ENCODE measurements at regions not wholly inside any gene's neighbourhood (a gene's known extent, or its start where the extent isn't known, plus 50 kb on each side); places are given as distances from the start of the nearest gene placed in this dataset.
A peak's percentile ranks its signal among the peaks of the same experiment; 100 is the strongest.

DNA sequence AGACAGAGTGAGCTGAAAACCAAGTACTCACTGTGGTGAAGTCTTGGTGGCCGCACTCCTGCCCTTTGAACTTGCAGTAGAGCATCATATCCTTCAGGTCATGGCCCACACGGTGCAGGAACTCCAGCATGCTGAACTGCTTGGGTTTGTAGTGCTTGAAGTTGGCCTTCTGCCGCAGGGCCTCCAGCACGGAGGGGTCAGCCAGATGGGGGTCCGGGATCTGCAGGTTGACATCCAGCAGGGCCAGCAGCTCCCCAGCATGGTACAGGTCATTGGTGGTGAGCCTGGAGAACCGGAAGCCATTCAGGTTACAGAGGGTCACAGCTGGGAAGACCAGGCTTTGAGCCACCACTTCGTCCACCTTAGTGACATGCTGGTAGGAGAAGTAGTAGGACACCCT is 99.1 kb upstream of the CCL2 start:
- H3K4me1 ChIP-seq (ENCODE audit: insufficient read depth, insufficient read length) = peaks cover 16% of the 10 kb centered on the region
- H3K9ac ChIP-seq (ENCODE audit: insufficient read length, low read depth) = no peak overlapping the region
- no peaks in the 10 kb centered on the region for H3K36me3 ChIP-seq (ENCODE audit: insufficient read depth, insufficient read length, low read length)
- no peaks in the 10 kb centered on the region for H3K9me3 ChIP-seq (ENCODE audit: insufficient read depth, low read length)
- TF ChIP-seq ZNF274 (IDR thresholded peaks at IDR 0.05; ENCODE audit: low read depth, low read length) = no peak
- no peak for TF ChIP-seq SUZ12 (IDR thresholded peaks at IDR 0.05; ENCODE audit: extremely low read depth, insufficient read depth, insufficient read length)
- no peak for TF ChIP-seq YY1 (IDR thresholded peaks at IDR 0.05; ENCODE audit: insufficient read depth, insufficient read length)
- H3K4me3 ChIP-seq (ENCODE audit: insufficient read length, low read depth) = no peak overlapping the region
- peaks cover 19% of the 10 kb centered on the region for H3K27me3 ChIP-seq (ENCODE audit: insufficient read depth, insufficient read length)
- DNase-seq (ENCODE audit: low read depth, low spot score) = no peak

DNA sequence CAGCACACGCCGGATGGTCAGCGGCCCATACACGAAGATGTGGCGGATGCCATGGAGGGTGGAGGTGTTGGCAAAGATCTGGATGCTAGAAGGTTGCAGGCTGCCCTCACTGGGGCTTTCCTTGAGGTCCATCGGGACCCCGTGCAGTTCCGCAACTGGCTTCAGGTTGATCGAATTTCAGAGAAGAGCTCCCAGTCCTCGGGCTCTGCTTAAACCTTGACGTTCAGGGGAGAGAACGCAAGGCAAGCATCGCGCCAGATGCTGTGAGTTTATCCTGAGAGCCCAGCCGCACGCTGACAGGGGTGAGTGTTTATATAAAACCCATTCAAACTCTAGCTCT is 98.7 kb upstream of the CCL2 start:
- no peak for DNase-seq (ENCODE audit: low read depth, low spot score)
- Histone ChIP-seq H3K9ac (ENCODE audit: insufficient read length, low read depth) (peak overlapping the region; percentile 72), H3K4me1 (ENCODE audit: insufficient read depth, insufficient read length) (peaks cover 16% of the 10 kb centered on the region), H3K27me3 (ENCODE audit: insufficient read depth, insufficient read length) (peaks cover 19% of the 10 kb centered on the region), H3K36me3 (ENCODE audit: insufficient read depth, insufficient read length, low read length) (no peaks in the 10 kb centered on the region), H3K4me3 (ENCODE audit: insufficient read length, low read depth) (peak overlapping the region; percentile 44), H3K9me3 (ENCODE audit: insufficient read depth, low read length) (no peaks in the 10 kb centered on the region)
- TF ChIP-seq SUZ12 (IDR thresholded peaks at IDR 0.05; ENCODE audit: extremely low read depth, insufficient read depth, insufficient read length) = no peak
- TF ChIP-seq YY1 (IDR thresholded peaks at IDR 0.05; ENCODE audit: insufficient read depth, insufficient read length) = no peak
- no peak for TF ChIP-seq ZNF274 (IDR thresholded peaks at IDR 0.05; ENCODE audit: low read depth, low read length)

DNA sequence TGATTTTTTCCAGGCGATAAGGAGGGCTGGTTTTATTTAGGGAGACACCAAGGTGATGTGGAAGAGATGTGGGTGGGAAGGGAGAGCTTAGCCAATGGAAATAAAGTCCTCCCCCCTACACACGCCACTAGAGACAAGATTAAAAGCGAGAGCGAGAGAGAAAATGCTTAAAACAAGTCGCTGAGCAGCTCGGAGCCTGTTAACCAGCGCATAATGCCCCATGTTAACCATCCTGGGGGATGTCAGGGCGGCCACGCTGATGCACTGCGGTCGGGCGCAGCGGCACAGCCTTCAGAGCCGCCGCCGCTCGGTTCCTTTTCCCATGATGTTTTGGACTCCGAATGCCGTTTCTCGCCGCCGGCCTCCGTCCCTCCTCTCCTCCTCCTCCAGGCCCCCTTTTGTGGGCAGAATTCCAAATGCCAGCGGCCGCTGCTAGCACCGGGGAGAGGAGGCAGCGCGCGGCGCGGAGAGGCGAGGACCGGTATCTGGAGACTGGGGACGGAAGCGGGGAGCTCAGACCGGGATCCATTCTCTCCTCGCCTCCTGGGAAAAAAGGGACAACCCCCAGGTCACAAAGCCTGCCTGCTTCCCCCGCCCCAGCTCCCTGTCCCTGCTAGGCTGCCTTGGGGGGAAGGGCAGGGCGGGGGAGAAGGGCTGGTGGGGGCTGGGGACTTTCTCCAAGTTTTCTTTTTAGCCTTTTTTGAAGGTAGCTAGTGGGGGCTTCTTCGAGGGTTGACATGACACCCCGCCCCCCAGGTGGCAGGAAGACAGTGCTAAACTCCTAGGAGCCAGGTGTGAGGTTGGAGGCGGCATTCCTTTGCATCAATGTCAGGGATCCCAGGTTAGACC is 98.1 kb upstream of the CCL2 start:
- H3K9me3 ChIP-seq (ENCODE audit: insufficient read depth, low read length) = no peaks in the 10 kb centered on the region
- H3K4me3 ChIP-seq (ENCODE audit: insufficient read length, low read depth) = peak overlapping the region; percentile 44
- H3K36me3 ChIP-seq (ENCODE audit: insufficient read depth, insufficient read length, low read length) = no peaks in the 10 kb centered on the region
- H3K9ac ChIP-seq (ENCODE audit: insufficient read length, low read depth) = peak overlapping the region; percentile 72
- no peak for TF ChIP-seq SUZ12 (IDR thresholded peaks at IDR 0.05; ENCODE audit: extremely low read depth, insufficient read depth, insufficient read length)
- no peak for TF ChIP-seq ZNF274 (IDR thresholded peaks at IDR 0.05; ENCODE audit: low read depth, low read length)
- TF ChIP-seq YY1 (IDR thresholded peaks at IDR 0.05; ENCODE audit: insufficient read depth, insufficient read length) = no peak
- peaks cover 19% of the 10 kb centered on the region for H3K27me3 ChIP-seq (ENCODE audit: insufficient read depth, insufficient read length)
- DNase-seq (ENCODE audit: low read depth, low spot score) = peak; percentile 40
- peaks cover 16% of the 10 kb centered on the region for H3K4me1 ChIP-seq (ENCODE audit: insufficient read depth, insufficient read length)

DNA sequence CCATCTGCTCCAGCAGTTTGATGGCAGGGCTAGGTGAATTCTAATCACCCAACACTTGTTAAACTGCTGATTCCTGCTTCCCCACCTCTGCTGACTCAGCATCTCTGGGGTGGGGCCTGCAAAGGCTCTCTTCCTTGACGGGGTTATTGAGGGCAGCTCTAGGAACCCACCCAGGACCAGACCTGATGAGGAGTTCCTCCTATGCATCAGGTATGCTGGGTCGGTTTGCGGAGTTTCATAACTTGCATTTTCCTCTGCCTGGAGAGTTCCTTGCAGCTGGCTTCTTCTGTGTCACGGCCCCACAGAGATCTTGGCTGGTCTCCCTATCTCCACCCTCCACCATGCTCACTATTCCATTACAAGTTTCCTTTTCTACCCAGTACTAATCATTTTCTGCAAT is 93.4 kb upstream of the CCL2 start:
- Histone ChIP-seq H3K27me3 (ENCODE audit: insufficient read depth, insufficient read length) (no peaks in the 10 kb centered on the region), H3K36me3 (ENCODE audit: insufficient read depth, insufficient read length, low read length) (no peaks in the 10 kb centered on the region)
- DNase-seq (ENCODE audit: low read depth, low spot score) = no peak

DNA sequence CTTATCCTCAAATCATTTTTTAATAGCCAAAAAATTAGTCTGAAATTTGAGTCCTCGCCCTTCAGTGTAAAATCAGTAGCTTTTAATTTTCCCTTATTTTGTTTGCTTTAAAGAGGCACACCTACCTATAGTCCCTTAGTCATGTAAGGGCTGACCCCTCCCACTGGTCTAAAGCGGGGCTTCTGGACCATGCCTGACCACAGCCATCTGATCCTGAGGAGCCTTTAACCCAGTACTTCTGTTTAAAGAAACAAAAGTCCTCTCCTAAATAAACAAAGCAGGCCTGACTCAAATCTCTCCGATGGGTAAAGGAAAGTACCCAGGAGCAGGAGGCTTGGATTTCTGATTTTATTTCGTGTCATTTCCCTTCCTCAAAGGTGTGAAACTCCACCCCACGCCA is 92.0 kb upstream of the CCL2 start:
- H3K9ac ChIP-seq (ENCODE audit: insufficient read length, low read depth) = no peak overlapping the region
- H3K4me1 ChIP-seq (ENCODE audit: insufficient read depth, insufficient read length) = no peaks in the 10 kb centered on the region
- no peak for DNase-seq (ENCODE audit: low read depth, low spot score)

More for the DNA sequence above, 93.4 kb upstream of the CCL2 start:
- H3K9ac ChIP-seq (ENCODE audit: insufficient read length, low read depth) = no peak overlapping the region
- no peaks in the 10 kb centered on the region for H3K9me3 ChIP-seq (ENCODE audit: insufficient read depth, low read length)
- TF ChIP-seq YY1 (IDR thresholded peaks at IDR 0.05; ENCODE audit: insufficient read depth, insufficient read length) (no peak), ZNF274 (IDR thresholded peaks at IDR 0.05; ENCODE audit: low read depth, low read length) (no peak), SUZ12 (IDR thresholded peaks at IDR 0.05; ENCODE audit: extremely low read depth, insufficient read depth, insufficient read length) (no peak)
- H3K4me1 ChIP-seq (ENCODE audit: insufficient read depth, insufficient read length) = no peaks in the 10 kb centered on the region
- H3K4me3 ChIP-seq (ENCODE audit: insufficient read length, low read depth) = no peak overlapping the region

DNA sequence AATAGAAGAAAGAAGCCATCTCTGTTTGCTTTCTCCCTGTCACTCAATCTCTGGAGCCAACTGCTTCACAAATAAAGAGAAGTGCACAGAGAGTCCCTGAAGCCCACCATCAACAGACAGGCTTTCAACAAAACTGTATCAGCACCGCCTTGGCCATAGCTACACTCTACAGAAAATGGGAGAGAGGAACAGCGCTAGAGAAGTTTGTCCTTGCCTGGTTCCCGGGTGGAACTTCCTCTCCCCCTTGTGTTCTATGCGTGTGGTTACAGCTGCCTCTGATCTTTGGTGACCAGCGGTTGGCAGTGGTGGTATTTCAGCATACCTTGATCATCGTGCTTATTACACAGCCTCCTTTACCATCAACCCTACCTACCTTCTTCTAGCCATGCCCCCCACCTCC is 91.4 kb upstream of the CCL2 start:
- H3K27me3 ChIP-seq (ENCODE audit: insufficient read depth, insufficient read length) = no peaks in the 10 kb centered on the region
- H3K4me1 ChIP-seq (ENCODE audit: insufficient read depth, insufficient read length) = no peaks in the 10 kb centered on the region
- H3K36me3 ChIP-seq (ENCODE audit: insufficient read depth, insufficient read length, low read length) = no peaks in the 10 kb centered on the region
- no peak overlapping the region for H3K9ac ChIP-seq (ENCODE audit: insufficient read length, low read depth)
- no peak for DNase-seq (ENCODE audit: low read depth, low spot score)
- H3K9me3 ChIP-seq (ENCODE audit: insufficient read depth, low read length) = no peaks in the 10 kb centered on the region
- no peak overlapping the region for H3K4me3 ChIP-seq (ENCODE audit: insufficient read length, low read depth)
- TF ChIP-seq ZNF274 (IDR thresholded peaks at IDR 0.05; ENCODE audit: low read depth, low read length) (no peak), YY1 (IDR thresholded peaks at IDR 0.05; ENCODE audit: insufficient read depth, insufficient read length) (no peak), SUZ12 (IDR thresholded peaks at IDR 0.05; ENCODE audit: extremely low read depth, insufficient read depth, insufficient read length) (no peak)

More for the DNA sequence above, 92.0 kb upstream of the CCL2 start:
- no peaks in the 10 kb centered on the region for H3K36me3 ChIP-seq (ENCODE audit: insufficient read depth, insufficient read length, low read length)
- TF ChIP-seq YY1 (IDR thresholded peaks at IDR 0.05; ENCODE audit: insufficient read depth, insufficient read length) (no peak), ZNF274 (IDR thresholded peaks at IDR 0.05; ENCODE audit: low read depth, low read length) (no peak), SUZ12 (IDR thresholded peaks at IDR 0.05; ENCODE audit: extremely low read depth, insufficient read depth, insufficient read length) (no peak)
- H3K4me3 ChIP-seq (ENCODE audit: insufficient read length, low read depth) = no peak overlapping the region
- H3K9me3 ChIP-seq (ENCODE audit: insufficient read depth, low read length) = no peaks in the 10 kb centered on the region
- H3K27me3 ChIP-seq (ENCODE audit: insufficient read depth, insufficient read length) = no peaks in the 10 kb centered on the region

DNA sequence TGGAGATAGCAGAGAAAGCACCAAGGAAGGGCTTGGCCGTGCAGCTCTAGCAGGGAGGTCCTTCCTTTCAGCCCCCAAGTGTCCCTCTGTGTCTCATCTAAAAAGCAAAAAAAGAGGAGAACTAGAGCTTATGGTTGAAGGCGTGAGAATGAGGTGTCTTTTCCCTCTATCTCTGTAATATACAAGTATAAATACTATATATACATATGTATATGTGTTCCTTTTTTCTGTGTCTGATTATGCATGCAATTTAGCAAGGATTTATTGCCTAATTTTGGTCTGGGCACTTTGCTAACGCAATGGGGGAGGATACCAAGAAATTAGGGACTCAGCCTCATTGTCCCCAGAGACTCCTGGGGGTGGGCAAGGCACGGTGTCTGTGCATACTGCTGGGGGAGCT is 90.2 kb upstream of the CCL2 start:
- TF ChIP-seq ZNF274 (IDR thresholded peaks at IDR 0.05; ENCODE audit: low read depth, low read length) (no peak), SUZ12 (IDR thresholded peaks at IDR 0.05; ENCODE audit: extremely low read depth, insufficient read depth, insufficient read length) (no peak), YY1 (IDR thresholded peaks at IDR 0.05; ENCODE audit: insufficient read depth, insufficient read length) (no peak)

More for the DNA sequence above, 90.2 kb upstream of the CCL2 start:
- H3K9ac ChIP-seq (ENCODE audit: insufficient read length, low read depth) = no peak overlapping the region
- H3K4me3 ChIP-seq (ENCODE audit: insufficient read length, low read depth) = no peak overlapping the region
- H3K9me3 ChIP-seq (ENCODE audit: insufficient read depth, low read length) = no peaks in the 10 kb centered on the region
- no peaks in the 10 kb centered on the region for H3K27me3 ChIP-seq (ENCODE audit: insufficient read depth, insufficient read length)
- DNase-seq (ENCODE audit: low read depth, low spot score) = no peak
- no peaks in the 10 kb centered on the region for H3K36me3 ChIP-seq (ENCODE audit: insufficient read depth, insufficient read length, low read length)
- no peaks in the 10 kb centered on the region for H3K4me1 ChIP-seq (ENCODE audit: insufficient read depth, insufficient read length)
